HG03060 (cell line): ENCODE measurements at regions not wholly inside any gene's neighbourhood (a gene's known extent, or its start where the extent isn't known, plus 50 kb on each side); places are given as distances from the start of the nearest gene placed in this dataset.
"Not testable (repeated sequence)": the region's sequence is repeated elsewhere in the genome, so short reads cannot be mapped to it uniquely, and the experiment has no call there.

Source experiments
- ATAC-seq: cut with Tn5 transposase; IDR thresholded peaks from one replicate; pipeline ENCODE4 v1.9.1; 2021; ENCODE audit warnings: low read depth, moderate number of reproducible peaks; ENCODE audit not compliant: unreplicated experiment

GRCh38 chr11:25602959-25603358 lies 729.0 kb upstream of the ANO3 start:
- ATAC-seq: no peak

GRCh38 chr11:25612806-25613205 lies 719.1 kb upstream of the ANO3 start:
- ATAC-seq: no peak

GRCh38 chr11:25613451-25613850 lies 718.5 kb upstream of the ANO3 start:
- ATAC-seq: no peak

- ATAC-seq: no peak
Measured at GRCh38 chr11:25613865-25614264, 718.1 kb upstream of the ANO3 start.

GRCh38 chr11:25615069-25615468 lies 716.9 kb upstream of the ANO3 start:
- ATAC-seq: no peak

- ATAC-seq: no peak
Measured at GRCh38 chr11:25615841-25616240, 716.1 kb upstream of the ANO3 start.

GRCh38 chr11:25625094-25625493 lies 706.8 kb upstream of the ANO3 start:
- ATAC-seq: no peak

- no peak for ATAC-seq
Measured at GRCh38 chr11:25628030-25628429, 703.9 kb upstream of the ANO3 start.

GRCh38 chr11:25633230-25633629 lies 698.7 kb upstream of the ANO3 start:
- no peak for ATAC-seq

GRCh38 chr11:25649220-25649619 lies 682.7 kb upstream of the ANO3 start:
- ATAC-seq: not testable (repeated sequence)

- ATAC-seq: no peak
Measured at GRCh38 chr11:25650319-25650718, 681.6 kb upstream of the ANO3 start.

GRCh38 chr11:25655636-25656035 lies 676.3 kb upstream of the ANO3 start:
- ATAC-seq: no peak

- no peak for ATAC-seq
Measured at GRCh38 chr11:25658916-25659315, 673.0 kb upstream of the ANO3 start.

- ATAC-seq: no peak
Measured at GRCh38 chr11:25659706-25660105, 672.2 kb upstream of the ANO3 start.

GRCh38 chr11:25667871-25668270 lies 664.1 kb upstream of the ANO3 start:
- no peak for ATAC-seq

- ATAC-seq: no peak
Measured at GRCh38 chr11:25691959-25692358, 640.0 kb upstream of the ANO3 start.

- ATAC-seq: no peak
Measured at GRCh38 chr11:25702417-25702816, 629.5 kb upstream of the ANO3 start.

GRCh38 chr11:25710975-25711374 lies 621.0 kb upstream of the ANO3 start:
- no peak for ATAC-seq

GRCh38 chr11:25727944-25728343 lies 604.0 kb upstream of the ANO3 start:
- no peak for ATAC-seq

- no peak for ATAC-seq
Measured at GRCh38 chr11:25730230-25730629, 601.7 kb upstream of the ANO3 start.

- ATAC-seq: no peak
Measured at GRCh38 chr11:25733777-25734176, 598.2 kb upstream of the ANO3 start.

- no peak for ATAC-seq
Measured at GRCh38 chr11:25734591-25735211, 597.2 kb upstream of the ANO3 start.

GRCh38 chr11:25737071-25737675 lies 594.8 kb upstream of the ANO3 start:
- ATAC-seq: no peak
